Transverse colon (tissue), 4 donors: ENCODE measurements at regions not wholly inside any gene's neighbourhood (a gene's known extent, or its start where the extent isn't known, plus 50 kb on each side); places are given as distances from the start of the nearest gene placed in this dataset.

Source experiments
- DNase-seq: peaks from one replicate; pipeline ENCODE4 v3.0.0-alpha.2; 2019
- H3K27ac ChIP-seq, 4 donors: fragments of 200-600 bp; sonication (generic); 2 replicates each; pipeline ENCODE4 v1.5.1; 2016 to 2018; ENCODE audit warnings: inconsistent platforms in 4 of 4
- H3K27me3 ChIP-seq: fragments of 200-600 bp; sonication (generic); 2 replicates; pipeline ENCODE4 v1.5.1; 2017; ENCODE audit warnings: inconsistent platforms
- H3K36me3 ChIP-seq, 4 donors: fragments of 200-600 bp; sonication (generic); 2 replicates each; pipeline ENCODE4 v1.5.1; 2017 to 2019; ENCODE audit warnings: inconsistent platforms in 4 of 4
- H3K4me1 ChIP-seq, 4 donors: fragments of 200-600 bp; sonication (generic); 2 replicates each; pipeline ENCODE4 v1.5.1; 2017 to 2020; ENCODE audit warnings: inconsistent platforms in 4 of 4
- H3K4me3 ChIP-seq, 4 donors: fragments of 200-600 bp; sonication (generic); 1 replicate in 1 of 4; 2 replicates in 3 of 4; pipeline versions ENCODE4 v1.5.1 to v1.6.1; 2017 to 2019; ENCODE audit warnings: inconsistent platforms in 4 of 4
- H3K9me3 ChIP-seq, 2 donors: fragments of 200-600 bp; sonication (generic); 2 replicates each; pipeline ENCODE4 v1.5.1; 2017 to 2019; ENCODE audit warnings: inconsistent platforms in 2 of 2
- CTCF ChIP-seq, 5 experiments: fragments of 200-600 bp in 3 of 5; fragments of 450-650 bp in 2 of 5; sonication (generic) in 3 of 5; IDR thresholded peaks; 1 replicate in 2 of 5; 2 replicates in 3 of 5; pipeline ENCODE4 v1.5.1; 2016 to 2017; ENCODE audit warnings: antibody characterized with exemption in 5 of 5, inconsistent platforms in 3 of 5, mild to moderate bottlenecking in 2 of 5, moderate library complexity in 1 of 5
- EP300 ChIP-seq: sonication (generic); formaldehyde crosslinking; IDR thresholded peaks from one replicate; pipeline ENCODE4 v1.6.1; 2017; ENCODE audit warnings: antibody characterized with exemption, low read depth
- POLR2A ChIP-seq: fragments of 450-650 bp; IDR thresholded peaks from one replicate; pipeline ENCODE4 v1.6.1; 2016; ENCODE audit warnings: antibody characterized with exemption, mild to moderate bottlenecking, moderate library complexity
- POLR2AphosphoS5 ChIP-seq, 3 donors: sonication (generic); formaldehyde crosslinking; IDR thresholded peaks; one replicate each; pipeline ENCODE4 v1.6.1; 2016; ENCODE audit warnings: antibody characterized with exemption in 3 of 3
- WGBS, 2 donors: methylation state at CpG; one replicate each; pipeline ENCODE4 v1.1.5; 2018; ENCODE audit warnings: low coverage in 1 of 2; 5-methylcytosine and 5-hydroxymethylcytosine counted together
- in situ Hi-C, 4 donors: fragments of 200-750 bp; cut with MboI; loops; one replicate each; pipeline versions ENCODE4 v1.15.0 to v1.15.1; 2017; ENCODE audit warnings: low sequenced_read_pairs in 3 of 4, low pct_ligation_motif_present in 1 of 4, low pct_unique_long_range_greater_than_20kb in 1 of 4
- intact Hi-C: fragments of 100-400 bp; cut with DNase I; formaldehyde crosslinking; loops from one replicate; pipeline ENCODE4 v1.15.1; 2023; ENCODE audit warnings: low total_unique reads

GRCh38 chr20:39829661-39830060 lies 859.4 kb downstream of the MAFB start:
- no peak for DNase-seq
- intact Hi-C loops (no loop called here), in situ Hi-C loops (no loop called here)
- Histone ChIP-seq H3K4me1 (no peaks in the 10 kb centered on the region), H3K9me3 (no peaks in the 10 kb centered on the region), H3K27me3 (no peaks in the 10 kb centered on the region), H3K27ac (no peak overlapping the region), H3K4me3 (no peak overlapping the region), H3K36me3 (no peaks in the 10 kb centered on the region)
- 40 to 48% methylated on average over 1 to 3 of the region's 3 CpGs for WGBS, 2 donors
- TF ChIP-seq CTCF (IDR thresholded peaks at IDR 0.05) (no peak), EP300 (no peak), POLR2A (no peak)

DNA sequence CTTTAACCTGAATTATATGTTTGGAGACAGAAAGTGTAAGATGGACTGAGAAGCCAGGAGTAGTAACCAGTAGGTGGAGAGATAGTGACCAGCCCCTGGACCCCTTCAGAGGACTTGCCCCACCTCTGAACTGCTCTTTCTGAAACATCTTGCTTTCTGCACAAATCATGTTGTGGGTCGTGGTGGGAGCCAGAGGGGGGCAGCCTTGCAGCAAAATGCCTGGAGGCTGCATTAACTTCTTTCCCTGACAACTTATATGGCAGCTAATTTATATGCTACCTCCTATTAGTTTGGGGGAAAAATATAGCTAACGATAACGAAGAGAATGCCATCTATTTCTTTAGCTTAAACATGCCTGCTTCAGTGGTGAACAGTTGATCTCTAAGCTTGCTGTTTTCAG lies 859.8 kb downstream of the MAFB start:
- H3K36me3 ChIP-seq: no peaks in the 10 kb centered on the region
- no peaks in the 10 kb centered on the region for H3K27me3 ChIP-seq
- 27 to 40% methylated on average over 3 of the region's 3 CpGs for whole genome bisulfite sequencing, 2 donors
- TF ChIP-seq POLR2AphosphoS5 (IDR thresholded peaks at IDR 0.05) (no peak), CTCF (IDR thresholded peaks at IDR 0.05) (no peak), EP300 (no peak), POLR2A (no peak)
- intact Hi-C loops: no loop called here
- no peak overlapping the region for H3K4me3 ChIP-seq
- in situ Hi-C loops: no loop called here
- no peak for DNase-seq
- H3K27ac ChIP-seq: no peak overlapping the region
- H3K9me3 ChIP-seq: no peaks in the 10 kb centered on the region
- H3K4me1 ChIP-seq: no peaks in the 10 kb centered on the region

DNA sequence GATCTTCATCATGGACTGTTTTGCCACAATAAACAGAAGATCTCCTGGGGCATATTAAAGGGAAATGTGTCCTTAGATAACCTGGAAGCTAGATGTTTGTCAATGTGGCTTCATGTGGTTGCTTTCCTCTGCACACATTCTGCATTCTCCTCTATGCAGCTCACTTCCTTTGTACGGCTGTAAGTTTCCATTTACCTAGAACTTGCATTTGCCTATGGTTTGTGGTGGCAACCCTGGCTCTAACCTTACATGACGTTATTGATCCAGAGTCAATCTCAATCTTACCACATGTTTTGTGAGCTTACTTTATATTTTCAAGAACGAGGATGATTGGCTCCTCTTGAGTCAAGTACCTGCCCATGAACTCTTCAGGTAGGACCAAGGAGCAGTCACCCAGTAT lies 863.1 kb downstream of the MAFB start:
- Histone ChIP-seq H3K27me3 (no peaks in the 10 kb centered on the region), H3K36me3 (no peaks in the 10 kb centered on the region), H3K4me1 (peaks cover 0 to 8% (median 0%) of the 10 kb centered on the region in 4 donors), H3K4me3 (no peak overlapping the region), H3K9me3 (no peaks in the 10 kb centered on the region), H3K27ac (no peak overlapping the region)
- in situ Hi-C loops: no loop called here
- DNase-seq: no peak
- 63 to 64% methylated on average over 3 of the region's 3 CpGs for WGBS, 2 donors
- intact Hi-C loops: no loop called here
- no peak for TF ChIP-seq POLR2AphosphoS5 (IDR thresholded peaks at IDR 0.05)
- no peak for TF ChIP-seq CTCF (IDR thresholded peaks at IDR 0.05)
- no peak for TF ChIP-seq POLR2A
- no peak for TF ChIP-seq EP300

DNA sequence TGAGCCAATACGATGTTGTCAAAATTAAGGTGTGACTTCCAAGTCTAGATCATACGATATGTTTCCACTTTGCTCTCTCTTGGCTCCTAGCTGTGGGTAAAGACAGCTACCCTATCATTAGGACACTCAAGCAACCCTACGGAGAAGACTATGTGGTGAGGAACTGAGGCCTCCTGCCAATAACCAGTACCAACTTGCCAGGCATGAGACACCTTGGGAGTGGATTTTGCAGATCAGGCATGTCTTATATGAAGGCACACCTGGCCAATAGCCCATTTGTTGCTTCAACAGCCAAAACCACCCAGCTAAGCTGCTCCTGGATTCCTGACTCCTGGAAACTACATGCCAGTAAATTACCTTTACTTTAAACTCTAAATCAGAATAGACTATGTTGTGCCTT lies 863.4 kb downstream of the DHX35 start:
- no peak for DNase-seq
- no peaks in the 10 kb centered on the region for H3K36me3 ChIP-seq
- H3K27me3 ChIP-seq: no peaks in the 10 kb centered on the region
- peaks cover 0 to 8% (median 0%) of the 10 kb centered on the region in 4 donors for H3K4me1 ChIP-seq
- H3K9me3 ChIP-seq: no peaks in the 10 kb centered on the region
- no peak overlapping the region for H3K4me3 ChIP-seq
- H3K27ac ChIP-seq: no peak overlapping the region
- intact Hi-C loops: no loop called here
- WGBS, 2 donors: 83 to 91% methylated on average over 1 to 3 of the region's 3 CpGs
- no peak for TF ChIP-seq EP300
- TF ChIP-seq CTCF (IDR thresholded peaks at IDR 0.05): no peak
- TF ChIP-seq POLR2AphosphoS5 (IDR thresholded peaks at IDR 0.05): no peak
- TF ChIP-seq POLR2A: no peak
- in situ Hi-C loops: no loop called here
